ENCODE measurements at regions not wholly inside any gene's neighbourhood (a gene's known extent, or its start where the extent isn't known, plus 50 kb on each side); places are given as distances from the start of the nearest gene placed in this dataset.
"Not testable (repeated sequence)": the region's sequence is repeated elsewhere in the genome, so short reads cannot be mapped to it uniquely, and the experiment has no call there.

GRCh38 chr7:140260352-140261104, 83.7 kb upstream of the KDM7A start:
- H3K4me3 ChIP-seq (ENCODE audit: low read depth, low read length), result no peak overlapping the region
- TF ChIP-seq CTCF (IDR thresholded peaks at IDR 0.05; ENCODE audit: insufficient read depth, low read depth, low read length), result no peak
- DNase-seq (ENCODE audit: low read depth), result no peak

GRCh38 chr7:140257278-140257677, 80.5 kb upstream of the KDM7A start:
- not testable (repeated sequence) for DNase-seq (ENCODE audit: low read depth); H3K4me3 ChIP-seq (ENCODE audit: low read depth, low read length)

- H3K4me3 ChIP-seq (ENCODE audit: low read depth, low read length); DNase-seq (ENCODE audit: low read depth): not testable (repeated sequence)
Observed at GRCh38 chr7:140254976-140255375, 78.2 kb upstream of the KDM7A start.

- no peak for TF ChIP-seq CTCF (IDR thresholded peaks at IDR 0.05; ENCODE audit: insufficient read depth, low read depth, low read length)
- no peak for DNase-seq (ENCODE audit: low read depth)
- no peak overlapping the region for H3K4me3 ChIP-seq (ENCODE audit: low read depth, low read length)
Observed at GRCh38 chr7:140249036-140249806, 72.4 kb upstream of the KDM7A start.

- no peak for TF ChIP-seq CTCF (IDR thresholded peaks at IDR 0.05; ENCODE audit: insufficient read depth, low read depth, low read length)
- no peak overlapping the region for H3K4me3 ChIP-seq (ENCODE audit: low read depth, low read length)
- no peak for DNase-seq (ENCODE audit: low read depth)
Observed at GRCh38 chr7:140247559-140247958, 70.8 kb upstream of the KDM7A start.

GRCh38 chr7:140245611-140246105, 68.9 kb upstream of the KDM7A start:
- no peak for DNase-seq (ENCODE audit: low read depth)
- no peak for TF ChIP-seq CTCF (IDR thresholded peaks at IDR 0.05; ENCODE audit: insufficient read depth, low read depth, low read length)
- H3K4me3 ChIP-seq (ENCODE audit: low read depth, low read length), result no peak overlapping the region

GRCh38 chr7:140242057-140243031, 65.6 kb upstream of the KDM7A start:
- DNase-seq (ENCODE audit: low read depth), result no peak
- H3K4me3 ChIP-seq (ENCODE audit: low read depth, low read length), result no peak overlapping the region
- no peak for TF ChIP-seq CTCF (IDR thresholded peaks at IDR 0.05; ENCODE audit: insufficient read depth, low read depth, low read length)
